Lower leg skin (tissue), 4 donors: ENCODE measurements at regions not wholly inside any gene's neighbourhood (a gene's known extent, or its start where the extent isn't known, plus 50 kb on each side); places are given as distances from the start of the nearest gene placed in this dataset.
"Not testable (repeated sequence)": the region's sequence is repeated elsewhere in the genome, so short reads cannot be mapped to it uniquely, and the experiment has no call there.

Experiments used
- DNase-seq, 2 donors: peaks; one replicate each; pipeline ENCODE4 v3.0.0-alpha.2; 2019; ENCODE audit warnings: low spot score in 2 of 2
- H3K4me3 ChIP-seq: fragments of 200-600 bp; sonication (generic); 2 replicates; pipeline ENCODE4 v1.5.1; 2017; ENCODE audit warnings: mild to moderate bottlenecking, low read depth; ENCODE audit not compliant: poor library complexity, severe bottlenecking
- POLR2A ChIP-seq, 2 donors: fragments of 450-650 bp; IDR thresholded peaks; one replicate each; pipeline ENCODE4 v1.6.1; 2016 to 2017; ENCODE audit warnings: antibody characterized with exemption in 2 of 2, mild to moderate bottlenecking in 1 of 2, moderate library complexity in 1 of 2
- WGBS, 2 donors: methylation state at CpG; one replicate each; pipeline ENCODE4 v1.1.5; 2018; 5-methylcytosine and 5-hydroxymethylcytosine counted together
- intact Hi-C: fragments of 100-400 bp; cut with DNase I; formaldehyde crosslinking; loops from one replicate; pipeline ENCODE4 v1.15.0; 2023; ENCODE audit warnings: low total_unique reads
- TF ChIP-seq, protein P1 (sequence below), 3 donors: fragments of 450-650 bp; IDR thresholded peaks; one replicate each; pipeline ENCODE4 v1.5.1; 2016; ENCODE audit warnings: antibody characterized with exemption in 3 of 3, mild to moderate bottlenecking in 3 of 3, moderate library complexity in 2 of 3

DNA sequence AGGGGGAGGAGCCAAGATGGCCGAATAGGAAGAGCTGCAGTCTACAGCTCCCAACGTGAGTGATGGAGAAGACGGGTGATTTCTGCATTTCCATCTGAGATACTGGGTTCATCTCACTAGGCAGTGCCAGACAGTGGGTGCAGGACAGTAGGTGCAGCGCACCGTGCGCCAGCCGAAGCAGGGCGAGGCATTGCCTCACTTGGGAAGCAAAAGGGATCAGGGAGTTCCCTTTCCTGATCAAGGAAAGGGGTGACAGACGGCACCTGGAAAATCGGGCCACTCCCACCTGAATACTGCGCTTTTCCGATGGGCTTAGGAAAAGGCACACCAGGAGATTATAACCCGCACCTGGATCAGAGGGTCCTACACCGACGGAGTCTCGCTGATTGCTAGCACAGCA, 121.1 kb upstream of the SESTD1 start:
- H3K4me3 ChIP-seq, intact Hi-C loops, DNase-seq: not testable (repeated sequence)
- 88 to 94% methylated on average over 16 of the region's 16 CpGs for WGBS, 2 donors

DNA sequence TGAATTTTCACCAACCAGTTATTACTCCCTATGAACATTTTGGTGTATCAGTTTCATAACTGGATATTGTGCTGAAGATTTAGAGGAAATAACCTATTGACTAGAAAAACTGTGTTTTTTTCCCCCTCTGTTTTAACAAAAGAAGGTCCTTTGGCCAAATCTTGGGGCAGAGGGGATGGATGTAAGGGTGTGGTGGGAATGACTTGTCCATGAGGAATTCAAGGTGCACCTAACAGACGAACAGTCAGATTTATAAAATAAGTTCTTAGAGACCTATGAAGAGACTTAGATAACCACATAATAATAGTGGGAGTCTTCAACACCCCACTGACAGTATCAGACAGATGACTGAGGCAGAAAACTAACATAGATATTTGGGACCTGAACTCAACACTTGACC, 119.3 kb upstream of the SESTD1 start:
- H3K4me3 ChIP-seq: no peak overlapping the region
- intact Hi-C loops: no loop called here
- TF ChIP-seq POLR2A (IDR thresholded peaks at IDR 0.05): no peak
- TF ChIP-seq, protein P1, sequence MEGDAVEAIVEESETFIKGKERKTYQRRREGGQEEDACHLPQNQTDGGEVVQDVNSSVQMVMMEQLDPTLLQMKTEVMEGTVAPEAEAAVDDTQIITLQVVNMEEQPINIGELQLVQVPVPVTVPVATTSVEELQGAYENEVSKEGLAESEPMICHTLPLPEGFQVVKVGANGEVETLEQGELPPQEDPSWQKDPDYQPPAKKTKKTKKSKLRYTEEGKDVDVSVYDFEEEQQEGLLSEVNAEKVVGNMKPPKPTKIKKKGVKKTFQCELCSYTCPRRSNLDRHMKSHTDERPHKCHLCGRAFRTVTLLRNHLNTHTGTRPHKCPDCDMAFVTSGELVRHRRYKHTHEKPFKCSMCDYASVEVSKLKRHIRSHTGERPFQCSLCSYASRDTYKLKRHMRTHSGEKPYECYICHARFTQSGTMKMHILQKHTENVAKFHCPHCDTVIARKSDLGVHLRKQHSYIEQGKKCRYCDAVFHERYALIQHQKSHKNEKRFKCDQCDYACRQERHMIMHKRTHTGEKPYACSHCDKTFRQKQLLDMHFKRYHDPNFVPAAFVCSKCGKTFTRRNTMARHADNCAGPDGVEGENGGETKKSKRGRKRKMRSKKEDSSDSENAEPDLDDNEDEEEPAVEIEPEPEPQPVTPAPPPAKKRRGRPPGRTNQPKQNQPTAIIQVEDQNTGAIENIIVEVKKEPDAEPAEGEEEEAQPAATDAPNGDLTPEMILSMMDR (IDR thresholded peaks at IDR 0.05): no peak
- 64 to 71% methylated on average over 1 of the region's 1 CpG for WGBS, 2 donors
- DNase-seq: no peak

DNA sequence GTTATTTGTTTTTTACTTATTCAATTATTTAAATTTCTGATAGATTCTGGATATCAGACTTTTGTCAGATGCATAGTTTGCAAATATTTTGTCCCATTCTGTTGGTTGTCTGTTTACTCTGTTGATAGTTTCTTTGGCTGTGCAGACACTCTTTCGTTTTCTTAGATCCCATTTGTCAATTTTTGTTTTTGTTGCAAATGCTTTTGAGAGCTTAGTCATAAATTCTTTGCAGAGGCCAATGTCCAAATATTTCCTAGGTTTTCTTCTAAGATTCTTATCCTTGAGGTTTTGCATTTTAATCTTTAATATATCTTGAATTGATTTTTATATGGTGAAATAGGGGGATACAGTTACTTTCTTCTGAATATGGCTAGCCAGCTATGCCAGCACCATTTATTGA, 112.7 kb upstream of the SESTD1 start:
- no peak for TF ChIP-seq POLR2A (IDR thresholded peaks at IDR 0.05)
- TF ChIP-seq, protein P1 (IDR thresholded peaks at IDR 0.05): no peak
- H3K4me3 ChIP-seq: no peak overlapping the region
- DNase-seq: no peak
- intact Hi-C loops: no loop called here
- 63% methylated on average over 1 of the region's 1 CpG for WGBS, 2 donors

DNA sequence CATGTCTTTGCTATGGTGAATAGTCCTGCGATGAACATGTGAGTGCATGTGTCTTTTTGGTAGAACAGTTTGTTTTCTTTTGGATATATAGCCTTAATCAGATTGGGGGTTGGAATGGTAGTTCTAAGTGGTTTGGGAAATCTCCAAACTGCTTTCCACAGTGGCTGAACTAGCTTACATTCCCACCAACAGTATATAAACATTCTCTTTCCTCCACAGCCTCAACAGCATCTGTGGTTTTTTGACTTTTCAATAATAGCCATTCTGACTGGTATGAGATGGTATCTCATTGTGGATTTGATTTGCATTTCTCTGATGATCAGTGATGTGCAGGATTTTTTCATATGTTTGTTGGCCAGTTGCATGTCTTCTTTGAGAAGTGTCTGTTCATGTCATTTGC, 112.2 kb upstream of the SESTD1 start:
- intact Hi-C loops: no loop called here
- DNase-seq: no peak
- WGBS, 2 donors: 97 to 100% methylated on average over 1 of the region's 1 CpG
- no peak overlapping the region for H3K4me3 ChIP-seq
- TF ChIP-seq POLR2A (IDR thresholded peaks at IDR 0.05): no peak
- TF ChIP-seq, protein P1 (IDR thresholded peaks at IDR 0.05): no peak

DNA sequence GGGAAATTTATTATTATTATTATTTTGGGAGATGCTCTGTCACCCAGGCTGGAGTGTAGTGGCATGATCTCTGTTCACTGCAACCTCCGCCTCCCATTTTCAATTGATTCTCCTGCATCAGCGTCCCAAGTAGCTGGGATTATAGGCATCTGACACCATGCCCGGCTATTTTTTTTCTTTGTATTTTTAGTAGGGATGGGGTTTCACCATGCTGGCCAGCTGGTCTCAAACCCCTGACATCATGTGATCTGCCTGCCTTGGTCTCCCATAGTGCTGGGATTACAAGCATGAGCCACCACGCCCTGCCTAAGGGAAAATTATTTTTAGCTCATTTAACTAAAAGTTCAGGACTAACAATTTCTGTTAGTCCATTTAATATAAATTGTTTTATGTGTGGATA, 109.2 kb upstream of the SESTD1 start:
- TF ChIP-seq, protein P1 (IDR thresholded peaks at IDR 0.05): no peak
- TF ChIP-seq POLR2A (IDR thresholded peaks at IDR 0.05): no peak
- DNase-seq: no peak
- intact Hi-C loops: no loop called here
- no peak overlapping the region for H3K4me3 ChIP-seq
- 88 to 91% methylated on average over 4 of the region's 4 CpGs for WGBS, 2 donors

DNA sequence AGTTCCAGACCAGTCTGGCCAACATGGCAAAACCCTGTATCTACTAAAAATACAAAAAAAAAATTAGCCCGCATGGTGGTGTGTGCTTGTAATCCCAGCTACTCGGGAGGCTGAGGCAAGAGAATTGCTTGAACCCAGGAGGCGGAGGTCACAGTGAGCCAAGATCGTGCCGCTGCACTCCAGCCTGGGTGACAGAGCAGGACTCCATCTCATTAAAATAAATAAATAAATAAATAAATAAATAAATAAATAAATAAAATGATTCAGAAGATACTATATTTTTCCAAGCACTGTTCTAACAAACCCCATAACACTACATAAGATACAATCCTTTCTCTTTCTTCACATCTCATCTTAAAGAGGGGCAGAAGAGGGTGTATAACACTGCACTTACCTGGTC, 100.9 kb upstream of the SESTD1 start:
- intact Hi-C loops, H3K4me3 ChIP-seq, DNase-seq: not testable (repeated sequence)
- WGBS, 2 donors: 97 to 98% methylated on average over 5 of the region's 5 CpGs

DNA sequence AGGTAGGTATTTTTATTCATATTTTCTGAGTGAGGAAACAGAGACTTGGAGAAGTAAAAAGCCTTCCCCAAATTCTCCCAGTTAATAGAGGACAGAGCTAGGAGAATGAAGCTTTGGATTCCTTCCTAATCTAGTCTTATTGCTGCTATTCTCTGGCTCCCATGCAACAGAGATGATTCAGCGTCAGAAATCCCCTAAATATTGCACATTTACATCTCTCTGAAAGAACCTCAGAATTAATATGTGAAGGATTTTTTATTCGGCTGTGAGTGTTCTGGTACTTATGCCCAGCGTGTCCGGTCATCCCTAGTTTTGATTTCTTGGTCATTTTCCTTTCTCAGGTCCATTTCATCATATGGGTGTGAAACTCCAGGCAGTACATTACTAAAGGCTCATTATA, 91.2 kb upstream of the SESTD1 start:
- no peak for DNase-seq
- TF ChIP-seq, protein P1 (IDR thresholded peaks at IDR 0.05): no peak
- no peak for TF ChIP-seq POLR2A (IDR thresholded peaks at IDR 0.05)
- intact Hi-C loops: no loop called here
- H3K4me3 ChIP-seq: no peak overlapping the region
- WGBS, 2 donors: 21 to 33% methylated on average over 4 of the region's 4 CpGs
